ENCODE measurements at regions not wholly inside any gene's neighbourhood (a gene's known extent, or its start where the extent isn't known, plus 50 kb on each side); places are given as distances from the start of the nearest gene placed in this dataset.

DNA sequence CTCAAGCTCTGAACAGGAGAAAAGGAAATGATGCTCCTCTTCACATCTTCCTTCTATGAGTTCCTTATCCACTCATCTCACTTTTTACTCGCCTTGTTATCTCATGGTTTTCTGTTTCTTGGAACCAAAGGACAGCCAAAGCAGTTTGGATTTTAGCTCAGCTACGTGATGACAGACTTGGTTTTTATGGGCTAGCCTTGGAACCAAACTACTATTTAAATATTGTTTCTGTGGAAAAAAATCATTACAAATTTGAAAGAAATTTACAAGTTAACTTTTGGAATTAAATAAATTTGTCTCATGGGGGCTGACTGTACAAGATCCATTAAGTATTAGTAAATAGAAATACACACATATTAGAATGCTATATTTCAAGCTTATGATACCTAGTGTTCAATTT, 727.8 kb upstream of the FANCL start:
- no peak for DNase-seq

DNA sequence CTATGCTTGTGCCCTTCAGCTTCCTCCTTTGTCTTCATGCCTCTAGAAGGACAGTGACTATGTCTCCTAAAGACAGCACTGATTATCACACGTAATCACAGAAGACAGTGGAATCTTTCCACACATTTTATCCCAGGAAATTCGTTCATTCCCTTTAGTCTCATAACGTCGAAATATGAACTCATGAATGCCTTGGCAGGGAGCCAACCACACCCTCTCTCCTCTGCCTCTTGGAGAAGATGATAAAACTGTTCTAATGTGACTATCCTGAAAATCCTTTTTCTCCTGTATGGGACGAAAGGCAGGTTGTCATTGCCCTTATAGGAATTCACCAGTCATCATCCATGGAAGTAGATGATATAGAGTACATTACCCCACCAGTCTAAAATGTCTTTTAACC, 726.6 kb upstream of the FANCL start:
- DNase-seq: no peak

DNA sequence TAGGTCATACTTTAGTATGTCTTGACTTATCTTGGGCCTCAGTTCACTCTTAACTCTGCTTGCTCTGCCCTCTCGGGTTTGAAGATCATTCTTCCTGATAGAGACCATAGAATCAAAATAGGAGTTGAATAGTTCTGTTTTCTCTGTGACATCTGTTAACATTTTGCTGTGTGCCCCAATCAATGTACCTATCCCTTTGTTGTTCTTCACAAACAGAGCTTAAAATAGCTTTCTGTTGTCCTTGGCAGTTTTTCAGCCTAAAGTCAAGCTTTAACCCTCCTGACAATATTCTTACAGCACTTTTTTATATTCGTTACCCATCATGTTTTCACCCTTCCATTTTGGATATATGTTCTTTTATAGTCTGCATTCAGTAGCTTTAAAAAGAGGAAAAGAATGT, 724.5 kb upstream of the FANCL start:
- no peak for DNase-seq

DNA sequence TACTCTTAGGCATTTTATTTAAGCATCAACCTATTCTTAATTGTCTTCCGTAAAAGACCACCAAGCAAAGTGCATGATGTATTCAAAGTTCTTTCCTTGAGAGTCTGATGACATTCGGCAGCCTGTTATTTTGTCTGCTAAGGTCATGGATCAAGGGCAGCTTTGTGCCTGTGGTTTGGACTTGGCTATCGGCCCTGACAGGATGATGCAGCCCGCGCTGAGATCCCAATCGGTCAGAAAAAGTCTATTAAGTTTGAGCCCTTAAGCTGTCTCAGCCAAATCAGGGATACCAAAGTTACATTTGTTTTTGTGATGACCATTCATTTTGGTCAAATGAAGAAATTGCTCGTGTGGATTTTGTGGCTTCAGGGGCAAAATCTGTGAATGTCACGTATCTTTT, 718.9 kb upstream of the FANCL start:
- DNase-seq: no peak

DNA sequence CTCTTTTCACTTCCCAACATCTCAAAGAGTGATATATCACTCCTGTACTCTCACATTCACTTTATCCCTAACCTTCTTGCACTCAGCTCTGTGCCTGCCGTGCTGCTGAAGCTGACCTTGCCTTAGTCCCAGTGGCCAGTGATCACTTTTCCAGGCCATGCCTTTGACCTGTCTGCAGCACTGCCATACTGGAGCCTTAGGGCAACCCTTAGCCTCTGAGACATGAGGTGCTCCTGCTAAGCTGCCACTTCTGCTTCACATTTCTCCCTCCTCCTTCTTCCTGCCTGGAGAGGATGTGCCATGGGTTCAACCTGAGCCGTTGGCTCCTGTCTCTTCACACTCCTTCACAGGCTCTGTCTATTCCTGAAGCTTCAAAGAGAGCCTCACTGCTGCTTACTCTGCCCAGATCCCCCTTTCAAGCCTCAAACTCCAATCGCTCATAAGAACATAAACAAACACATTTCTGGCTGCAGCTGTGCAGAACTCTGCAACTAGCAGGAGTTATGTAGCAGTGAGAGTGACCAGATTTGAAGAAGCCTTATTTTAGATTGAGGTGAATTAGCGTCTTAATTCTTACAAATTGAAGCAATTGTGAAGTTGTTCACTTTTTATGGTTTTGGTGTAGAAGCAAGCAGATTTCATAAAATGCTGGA, 716.2 kb upstream of the FANCL start:
- DNase-seq: no peak

DNA sequence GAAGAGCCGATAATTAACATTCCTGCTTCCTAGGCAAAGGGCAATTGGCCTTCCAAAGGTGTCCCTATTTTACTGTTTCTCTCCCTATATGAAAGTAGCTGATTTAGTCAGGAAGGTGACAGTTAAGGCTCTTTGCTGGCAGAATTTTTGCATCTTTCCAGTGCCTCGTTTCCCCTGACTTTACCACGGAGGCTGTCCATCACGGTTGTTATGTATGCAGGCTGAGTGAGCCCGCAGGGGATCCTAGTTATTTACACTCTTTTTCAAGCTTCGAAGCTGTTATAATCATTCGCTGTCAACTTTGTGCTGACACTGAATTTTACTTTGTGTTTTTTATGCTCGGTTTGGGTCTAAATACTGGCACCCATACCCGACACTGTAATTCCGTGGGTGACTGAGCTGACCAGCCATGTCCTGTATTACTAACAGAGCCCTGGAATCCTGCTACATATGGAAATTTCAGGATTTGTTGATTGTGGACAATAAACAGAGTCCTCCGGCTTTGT, 713.8 kb upstream of the FANCL start:
- no peak for DNase-seq

DNA sequence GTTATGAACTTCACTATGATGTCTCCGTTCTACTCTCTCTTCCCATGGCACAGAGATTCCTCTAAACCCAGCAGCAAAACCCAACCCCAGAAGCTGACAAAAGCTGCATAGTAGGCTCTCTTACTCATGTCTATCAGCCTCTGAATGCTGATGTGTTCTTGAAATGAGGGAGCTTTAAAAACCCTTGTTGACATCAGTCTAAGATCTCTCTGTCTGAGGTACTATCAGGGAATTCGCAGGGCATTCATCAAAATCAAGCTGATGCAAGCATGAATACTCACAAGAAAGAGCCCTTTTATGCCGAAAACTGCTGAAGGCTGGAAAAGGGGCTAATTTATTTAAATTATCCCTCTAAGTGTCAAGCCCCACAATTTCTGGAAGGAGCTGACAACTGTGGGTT, 710.6 kb upstream of the FANCL start:
- DNase-seq: no peak

DNA sequence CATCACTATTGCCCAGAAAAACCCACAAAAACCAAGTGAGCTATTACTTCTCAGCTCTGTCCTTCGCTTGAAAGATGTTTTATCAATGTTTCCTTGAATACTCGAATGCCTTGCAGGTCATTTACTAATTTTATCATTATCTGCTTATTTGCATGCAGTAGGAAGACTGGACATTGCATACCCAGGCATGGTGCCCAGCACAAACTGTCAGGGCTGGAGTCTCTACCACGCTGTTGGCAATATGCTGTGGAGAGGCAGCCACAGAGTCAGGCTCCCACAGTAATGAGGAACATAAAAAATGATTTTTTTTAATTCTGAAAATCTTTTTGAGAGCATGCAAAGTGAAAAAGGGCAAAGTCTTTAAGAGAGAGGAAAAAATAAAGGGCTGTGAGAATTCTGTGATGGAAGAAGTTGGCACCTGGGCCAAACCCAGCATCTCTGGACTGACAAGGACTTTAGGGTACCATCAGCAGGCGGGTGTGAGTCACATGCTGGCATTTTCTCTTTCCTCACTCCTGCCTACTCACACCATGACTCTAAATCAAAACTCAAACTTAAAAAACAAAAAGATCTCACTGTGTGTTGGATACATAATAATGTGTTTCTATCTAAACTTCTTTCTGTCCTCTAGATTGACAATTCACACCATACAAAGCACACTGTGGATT, 709.8 kb upstream of the FANCL start:
- no peak for DNase-seq

DNA sequence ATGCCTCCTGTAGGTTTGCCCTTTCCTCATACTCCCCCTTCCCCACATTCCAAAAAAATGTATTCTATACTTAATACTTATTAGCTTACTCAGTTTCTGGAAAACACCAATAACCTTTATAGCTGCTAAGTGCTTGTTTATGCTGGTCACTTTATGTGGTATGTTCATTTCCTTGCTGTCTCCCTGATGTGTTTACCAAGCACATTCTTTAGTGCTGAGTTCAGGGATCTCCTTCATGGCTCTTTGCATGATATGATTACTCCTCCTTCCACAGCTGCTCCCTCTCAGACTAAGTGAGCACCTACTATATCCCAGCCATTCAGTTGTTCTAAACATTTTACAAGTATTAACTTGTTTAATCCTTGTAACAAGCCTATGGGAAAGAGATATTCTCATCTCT, 698.3 kb upstream of the FANCL start:
- DNase-seq: no peak

DNA sequence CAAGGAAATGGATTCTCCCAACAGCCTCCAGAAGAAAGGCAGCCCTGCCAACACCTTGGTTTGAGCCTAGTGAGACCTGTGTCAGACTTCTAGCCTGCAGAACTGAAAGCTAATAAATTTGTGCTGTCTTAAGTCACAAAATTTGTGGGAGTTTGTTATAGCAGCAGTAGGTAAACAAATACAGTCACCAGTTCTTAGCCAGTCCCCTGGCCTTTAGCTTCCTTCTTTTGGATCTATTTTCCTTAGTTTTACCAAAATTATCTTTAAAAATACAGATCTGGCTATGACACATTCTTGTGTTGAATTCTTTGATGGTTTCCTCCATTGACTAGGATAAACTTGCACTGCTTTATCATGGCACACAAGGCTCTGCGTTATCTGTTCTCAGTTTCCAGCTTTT, 697.9 kb upstream of the FANCL start:
- no peak for DNase-seq

DNA sequence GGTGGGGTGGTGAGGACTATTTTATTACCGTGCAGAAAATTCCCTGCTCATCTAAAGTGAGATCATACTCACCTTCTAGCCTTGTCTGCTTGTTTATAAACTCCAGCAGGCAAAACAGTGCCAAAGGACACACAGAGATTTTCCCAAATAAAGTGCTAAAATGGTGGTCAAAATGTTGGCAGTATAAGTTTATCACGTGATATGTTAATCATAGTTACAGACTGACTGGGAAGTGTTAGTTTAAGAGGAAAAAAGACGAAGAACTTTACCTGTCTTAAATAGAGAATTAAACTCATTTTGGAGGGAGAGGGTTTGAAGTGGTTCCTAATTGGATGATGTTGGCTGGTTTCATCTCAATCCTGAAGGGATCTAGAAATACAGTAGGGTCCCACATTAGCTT, 691.7 kb upstream of the FANCL start:
- DNase-seq: no peak

DNA sequence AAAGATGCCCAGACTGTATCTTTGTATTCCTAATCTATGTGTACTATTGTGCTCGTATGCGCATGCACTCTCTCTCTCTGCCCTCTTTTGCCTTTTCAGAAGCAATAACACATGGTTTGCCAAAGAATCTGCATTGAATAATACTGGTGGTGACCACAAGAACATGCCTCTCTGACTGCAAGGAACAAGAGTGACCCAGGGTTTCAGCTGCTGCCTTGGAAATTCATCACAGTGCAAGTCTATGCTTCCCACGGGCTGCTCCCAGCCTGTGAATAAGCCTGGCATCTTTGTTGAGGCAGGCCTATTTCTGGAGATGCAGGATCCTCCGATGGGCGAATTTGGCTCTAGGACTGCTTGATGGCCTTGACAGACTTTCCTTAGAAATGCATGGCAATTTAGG, 689.4 kb upstream of the FANCL start:
- DNase-seq: no peak

DNA sequence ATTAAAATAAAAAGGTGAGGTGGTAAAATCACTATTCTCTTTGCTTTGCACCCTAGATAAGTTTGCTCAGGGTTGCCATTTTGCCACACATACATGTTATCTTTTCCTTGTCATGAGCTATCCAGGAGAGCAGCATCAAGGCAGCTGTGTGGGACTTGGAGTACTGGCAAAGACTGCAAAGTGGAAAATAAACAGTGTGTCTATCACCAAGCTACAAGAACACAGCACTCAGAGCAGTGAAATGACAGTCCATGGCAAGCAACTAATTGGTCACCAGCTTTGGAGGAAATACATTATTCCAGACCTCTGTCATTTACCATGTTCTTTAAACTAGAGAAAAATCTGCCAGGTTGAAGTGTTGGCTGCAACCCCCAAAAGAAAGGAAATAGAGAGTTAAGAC, 687.8 kb upstream of the FANCL start:
- no peak for DNase-seq

DNA sequence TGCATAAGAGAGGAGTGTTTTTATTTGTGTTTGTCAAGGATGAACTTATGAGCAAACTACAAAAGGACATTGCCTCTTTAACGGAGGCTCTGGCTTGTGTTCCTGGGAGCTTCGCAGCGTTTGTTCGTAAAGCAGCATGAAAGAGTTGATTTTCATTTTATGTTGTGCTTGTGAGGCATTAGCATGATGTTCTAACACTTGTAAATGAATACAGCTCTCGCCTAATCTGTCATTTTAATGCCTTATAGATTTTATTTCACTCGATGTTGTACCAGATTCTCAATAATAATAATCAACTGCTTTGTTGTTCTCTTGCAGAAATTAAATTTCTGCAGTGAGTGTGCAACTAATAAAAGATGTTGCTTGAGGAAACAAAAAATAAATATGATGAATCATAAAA, 687.3 kb upstream of the FANCL start:
- DNase-seq: no peak

DNA sequence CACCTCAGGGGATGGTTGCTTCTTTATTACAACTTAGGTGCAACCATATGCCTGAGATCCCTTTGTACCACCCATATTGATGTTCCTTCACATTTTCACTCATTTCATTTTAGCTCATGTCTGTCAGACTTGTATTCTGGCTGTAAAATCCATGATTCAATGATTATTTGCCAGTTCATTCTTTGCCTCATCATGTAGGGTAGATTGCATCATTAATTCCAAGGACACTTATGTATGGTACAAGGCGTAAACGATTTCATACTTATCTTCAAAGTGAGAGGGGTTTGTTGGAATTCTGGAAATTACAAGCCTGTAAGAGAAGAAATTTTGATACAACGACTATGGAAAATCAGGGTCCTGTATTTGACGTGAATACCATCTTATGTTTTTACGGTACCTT, 685.0 kb upstream of the FANCL start:
- DNase-seq: no peak

DNA sequence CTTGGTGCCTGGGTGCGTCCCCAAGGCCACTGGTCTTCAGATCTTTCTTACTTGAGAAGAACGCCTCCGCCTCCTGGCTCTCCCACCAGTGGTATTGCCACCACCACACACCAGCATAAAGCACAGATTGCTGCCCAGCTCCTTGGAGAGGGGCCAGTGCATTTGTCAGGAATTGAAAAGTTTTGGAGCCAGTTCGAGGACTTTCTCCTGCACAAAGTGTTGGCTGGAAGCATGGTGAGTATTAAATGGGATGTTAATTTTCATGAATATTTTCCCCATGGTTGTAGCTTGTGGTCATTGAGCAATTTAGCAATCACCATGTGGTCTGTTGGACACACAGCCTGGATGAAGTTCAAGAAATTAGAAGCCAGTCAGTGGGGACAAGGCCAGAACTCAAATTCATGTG, 684.6 kb upstream of the FANCL start:
- DNase-seq: no peak

DNA sequence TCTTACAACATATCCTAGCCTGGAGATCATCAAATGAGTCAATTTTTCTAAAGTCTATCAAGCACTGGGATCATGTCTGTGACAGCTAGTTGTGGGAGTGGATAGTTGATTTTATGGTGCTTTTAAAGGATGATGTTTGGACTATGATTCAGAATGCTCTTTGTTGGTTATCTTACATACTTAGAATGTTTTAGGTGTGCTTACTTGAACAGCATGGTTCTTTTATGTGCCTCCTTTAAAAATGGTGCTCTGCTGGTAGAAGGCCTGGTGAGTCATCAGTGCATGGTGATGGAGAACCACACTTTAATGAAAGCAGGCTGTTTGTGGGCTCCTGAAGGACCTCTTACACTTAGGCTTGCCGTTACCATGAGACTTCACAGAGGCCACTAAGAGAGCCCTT, 682.7 kb upstream of the FANCL start:
- DNase-seq: no peak

DNA sequence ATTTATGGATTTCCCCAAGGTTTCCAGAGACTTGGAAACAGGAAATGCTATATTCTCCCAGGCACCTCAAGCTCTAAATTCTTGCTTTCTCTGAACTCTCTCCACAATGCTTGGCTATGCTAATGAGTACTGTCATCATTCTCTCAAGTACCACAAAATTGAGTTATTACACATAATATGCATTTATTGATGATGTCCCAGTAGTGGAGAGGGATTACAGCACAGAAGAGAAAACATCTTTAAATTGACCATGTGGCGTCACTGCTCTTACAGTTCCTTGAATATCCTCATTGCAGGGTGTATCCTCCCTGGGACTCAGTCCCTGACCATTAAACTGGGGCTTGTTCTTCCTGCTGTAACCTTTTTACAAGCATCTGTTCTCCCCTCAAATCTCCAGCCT, 681.1 kb upstream of the FANCL start:
- no peak for DNase-seq

DNA sequence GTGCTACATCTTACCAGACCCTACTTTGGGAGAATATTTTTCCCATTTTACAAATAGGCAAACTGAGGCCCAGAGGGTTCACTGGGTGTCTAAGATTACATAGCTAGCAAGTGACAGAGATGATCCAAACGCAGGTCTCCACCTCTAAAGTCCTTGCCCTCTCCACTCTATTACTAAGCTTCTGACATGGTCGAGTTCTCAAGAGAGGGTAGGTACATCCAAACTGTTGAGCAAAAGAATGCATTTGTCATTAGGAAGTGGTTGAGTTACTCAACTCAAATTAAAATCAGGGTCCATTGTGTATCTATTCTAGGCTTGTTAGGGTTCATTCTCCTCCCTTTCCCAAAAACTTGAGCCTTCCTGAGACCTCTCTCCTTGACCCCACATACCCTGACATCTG, 680.6 kb upstream of the FANCL start:
- DNase-seq: no peak

DNA sequence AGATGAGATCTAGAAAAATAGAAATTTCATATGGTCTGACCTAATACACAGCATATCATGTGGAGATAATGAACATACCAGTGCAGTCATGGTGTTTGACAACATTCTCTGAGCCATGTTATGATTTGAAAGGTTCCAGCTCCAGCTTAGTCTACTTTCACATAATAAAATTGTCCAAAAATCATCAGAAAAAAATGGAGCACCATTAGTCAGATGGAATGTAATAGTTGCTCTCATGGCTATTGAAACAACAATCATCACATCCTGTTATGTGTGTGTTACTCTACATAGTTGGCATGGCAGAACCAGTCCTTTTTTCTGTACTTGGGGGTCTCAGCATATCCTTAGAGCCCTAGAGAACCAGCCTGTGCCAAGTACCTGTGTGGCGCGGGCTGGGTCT, 678.9 kb upstream of the FANCL start:
- no peak for DNase-seq

DNA sequence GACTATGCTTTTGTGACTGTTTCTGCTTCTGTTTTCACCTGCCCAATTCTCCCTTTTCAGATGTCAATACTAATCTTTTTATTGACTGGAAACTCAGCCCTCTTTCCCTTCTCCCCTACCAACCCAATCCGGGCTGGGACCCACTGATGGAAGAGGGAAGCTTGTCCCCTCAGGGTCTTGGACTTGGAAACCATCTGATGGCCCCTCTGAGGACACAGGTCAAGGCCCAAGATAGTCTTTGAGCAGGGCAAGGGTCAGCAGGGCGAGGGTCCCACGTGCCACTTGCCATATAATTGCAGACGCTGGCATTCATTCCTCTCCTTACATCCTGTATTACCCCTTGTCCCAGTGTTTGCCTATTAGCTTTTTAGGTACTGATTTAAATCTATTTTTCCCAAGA, 678.2 kb upstream of the FANCL start:
- DNase-seq: no peak

DNA sequence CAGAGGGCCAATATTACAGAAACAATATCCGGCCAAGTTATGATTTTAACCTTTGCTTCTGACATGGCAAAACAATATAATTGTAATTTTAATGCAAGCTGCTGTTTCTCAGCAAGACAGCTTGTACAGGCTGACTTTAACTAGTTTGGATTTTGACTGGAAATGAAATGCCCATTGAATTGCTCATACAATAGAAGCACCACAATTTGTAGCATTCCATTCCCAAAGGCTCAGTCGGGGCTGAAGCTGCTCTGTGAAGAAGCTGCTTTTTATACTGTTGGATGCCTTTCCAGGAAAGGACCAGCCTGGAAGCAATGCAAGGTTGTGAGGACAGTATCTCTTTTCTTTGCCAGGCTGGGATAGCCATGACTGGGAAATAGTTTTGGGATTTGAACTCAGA, 677.0 kb upstream of the FANCL start:
- DNase-seq: no peak

DNA sequence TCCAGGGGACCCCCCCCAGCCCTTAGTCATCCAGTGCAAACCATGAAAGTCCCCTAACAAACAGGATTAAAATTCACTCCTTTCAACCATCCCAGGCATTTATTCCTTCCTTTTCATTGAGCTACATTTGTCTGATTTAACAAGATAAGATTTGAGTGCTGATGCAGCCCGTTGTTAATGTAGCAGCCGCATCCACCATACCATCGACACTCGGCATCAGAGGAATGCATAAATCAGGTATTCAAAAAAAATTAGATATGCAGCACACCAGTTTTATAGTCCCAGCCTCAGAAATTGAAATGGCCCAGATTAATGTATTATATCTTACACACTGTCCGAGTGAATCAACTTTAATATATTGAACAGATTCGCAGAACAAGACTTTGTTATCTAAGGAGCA, 676.5 kb upstream of the FANCL start:
- no peak for DNase-seq

DNA sequence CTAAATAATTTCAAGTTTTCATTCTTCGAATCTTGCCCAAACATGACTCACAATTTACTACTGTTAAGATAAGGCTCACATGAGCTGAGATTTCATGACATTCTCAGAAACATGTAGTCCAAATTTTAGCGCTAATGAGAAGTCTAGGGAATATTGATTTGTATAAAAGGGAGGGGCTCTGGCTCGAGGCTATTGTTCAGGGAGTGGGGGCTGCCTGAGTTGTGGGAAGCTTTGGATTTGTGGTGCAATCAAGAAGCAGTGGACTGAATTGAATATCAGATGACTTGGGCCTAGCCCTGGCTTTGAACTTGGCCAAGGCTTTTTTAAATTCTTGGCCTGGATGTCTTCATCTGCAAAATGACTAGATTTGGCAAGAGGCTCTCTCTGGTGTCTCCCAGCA, 674.9 kb upstream of the FANCL start:
- no peak for DNase-seq
